Naive thymus-derived CD8-positive, alpha-beta T cell (primary cell): ENCODE measurements at regions not wholly inside any gene's neighbourhood (a gene's known extent, or its start where the extent isn't known, plus 50 kb on each side); places are given as distances from the start of the nearest gene placed in this dataset.
"Not testable (repeated sequence)": the region's sequence is repeated elsewhere in the genome, so short reads cannot be mapped to it uniquely, and the experiment has no call there.

Experiments
- ATAC-seq, 2 donors: fragments of 150-1000 bp; cut with Tn5 transposase in 1 of 2; sonication (Bioruptor Pico), chemical (Tn5 transposase) in 1 of 2; 1 replicate in 1 of 2; 2 replicates in 1 of 2; pipeline ENCODE4 v1.10.0; 2021; ENCODE audit warnings: mild to moderate bottlenecking in 2 of 2, moderate library complexity in 2 of 2
- POLR2A ChIA-PET: fragments of 350-600 bp; sonication (Branson Sonifier 250); formaldehyde crosslinking; loops from one replicate; lab custom pipeline; 2021; ENCODE audit warnings: antibody characterized with exemption; lab: Charles Lee
- DNase-seq, 10 donors: peaks; one replicate each; pipeline versions ENCODE4 v3.0.0 to v3.0.0-alpha.2; 2020 to 2022
- H3K27ac Mint-ChIP-seq, 10 donors: one replicate each; pipeline ENCODE4 v1.8.0; 2020 to 2022; ENCODE audit warnings: mild to moderate bottlenecking in 10 of 10, mixed read lengths in 10 of 10, moderate library complexity in 4 of 10, inconsistent platforms in 1 of 10
- H3K27me3 Mint-ChIP-seq, 5 donors: one replicate each; pipeline ENCODE4 v1.8.0; 2021 to 2022; ENCODE audit warnings: mixed read lengths in 5 of 5
- H3K36me3 Mint-ChIP-seq, 3 donors: one replicate each; pipeline ENCODE4 v1.8.0; 2020 to 2022; ENCODE audit warnings: mixed read lengths in 3 of 3, mild to moderate bottlenecking in 2 of 3, inconsistent platforms in 1 of 3
- H3K4me1 Mint-ChIP-seq, 4 donors: one replicate each; pipeline ENCODE4 v1.8.0; 2021 to 2022; ENCODE audit warnings: mixed read lengths in 4 of 4
- H3K4me3 Mint-ChIP-seq, 10 donors: one replicate each; pipeline ENCODE4 v1.8.0; 2020 to 2022; ENCODE audit warnings: mild to moderate bottlenecking in 10 of 10, mixed read lengths in 10 of 10, moderate library complexity in 6 of 10, inconsistent platforms in 1 of 10
- H3K9me3 Mint-ChIP-seq, 9 donors: one replicate each; pipeline ENCODE4 v1.8.0; 2020 to 2022; ENCODE audit warnings: mixed read lengths in 9 of 9, mild to moderate bottlenecking in 3 of 9, inconsistent platforms in 1 of 9, moderate library complexity in 1 of 9

DNA sequence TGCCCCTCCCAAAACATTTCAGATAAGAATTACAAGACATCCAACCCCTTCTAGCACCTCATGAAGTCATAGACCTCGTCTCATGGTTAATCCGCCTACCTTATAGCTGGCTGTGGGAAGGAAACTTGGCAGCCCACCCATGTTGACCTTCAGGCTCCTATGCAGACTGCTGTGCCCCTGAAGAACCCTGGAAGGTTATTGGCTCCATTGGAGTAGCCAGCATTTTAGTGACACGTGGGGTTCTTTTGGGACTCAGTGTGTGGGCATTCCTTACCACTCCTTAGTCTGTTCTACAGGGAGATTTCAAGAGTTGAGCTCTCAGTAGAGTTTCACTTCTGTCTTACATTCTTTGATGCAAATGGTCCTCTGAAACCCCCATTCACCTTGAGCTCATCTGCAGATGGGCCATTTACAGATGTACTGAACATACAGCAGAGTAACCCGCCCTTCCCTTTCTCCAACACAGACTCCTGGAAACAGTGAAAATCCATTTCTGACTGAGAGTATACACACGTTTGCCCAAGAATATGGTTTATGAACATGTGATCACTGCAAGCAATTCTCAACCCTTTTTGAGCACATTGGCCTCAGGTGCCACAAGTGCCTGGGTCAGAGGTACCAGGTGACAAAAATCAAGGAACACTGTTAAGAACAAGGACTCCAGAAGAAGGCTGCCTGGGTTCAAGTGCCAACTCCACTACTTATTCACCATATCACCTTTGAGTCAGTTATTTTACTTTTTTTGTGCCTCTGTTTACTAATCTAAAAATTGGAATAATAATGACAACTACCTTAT lies 54.0 kb upstream of the HECW1 start:
- ATAC-seq (no peak), DNase-seq (no peak)
- Mint-ChIP-seq H3K36me3 (no peaks in the 10 kb centered on the region), H3K27me3 (peaks cover 1 to 20% (median 11%) of the 10 kb centered on the region in 5 donors), H3K27ac (peak overlapping the region in 1 of 10 donors; percentile 53), H3K9me3 (peaks cover 0 to 4% (median 0%) of the 10 kb centered on the region in 9 donors), H3K4me3 (peak overlapping the region in 1 of 10 donors; percentile 62), H3K4me1 (peaks cover 0 to 14% (median 0%) of the 10 kb centered on the region in 4 donors)
- POLR2A ChIA-PET = no interaction called here

DNA sequence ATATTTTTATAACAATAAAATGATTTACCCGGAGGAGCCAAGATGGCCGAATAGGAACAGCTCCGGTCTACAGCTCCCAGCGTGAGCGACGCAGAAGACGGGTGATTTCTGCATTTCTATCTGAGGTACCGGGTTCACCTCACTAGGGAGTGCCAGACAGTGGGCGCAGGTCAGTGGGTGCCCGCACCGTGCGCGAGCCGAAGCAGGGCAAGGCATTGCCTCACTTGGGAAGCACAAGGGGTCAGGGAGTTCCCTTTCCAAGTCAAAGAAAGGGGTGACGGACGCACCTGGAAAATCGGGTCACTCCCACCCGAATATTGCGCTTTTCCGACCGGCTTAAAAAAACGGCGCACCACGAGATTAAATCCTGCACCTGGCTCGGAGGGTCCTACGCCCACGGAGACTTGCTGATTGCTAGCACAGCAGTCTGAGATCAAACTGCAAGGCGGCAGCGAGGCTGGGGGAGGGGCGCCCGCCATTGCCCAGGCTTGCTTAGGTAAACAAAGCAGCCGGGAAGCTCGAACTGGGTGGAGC lies 53.3 kb upstream of the HECW1 start:
- H3K9me3 Mint-ChIP-seq, H3K36me3 Mint-ChIP-seq, ATAC-seq, POLR2A ChIA-PET, DNase-seq: not testable (repeated sequence)
- peak overlapping the region in 1 of 10 donors; percentile 53 for H3K27ac Mint-ChIP-seq
- peak overlapping the region in 1 of 10 donors; percentile 76 for H3K4me3 Mint-ChIP-seq
- peaks cover 0 to 14% (median 0%) of the 10 kb centered on the region in 4 donors for H3K4me1 Mint-ChIP-seq
- peaks cover 1 to 20% (median 11%) of the 10 kb centered on the region in 5 donors for H3K27me3 Mint-ChIP-seq
